CD4-positive, alpha-beta T cell treated with Interleukin-1 beta for 1 hour (primary cell): ENCODE measurements at regions not wholly inside any gene's neighbourhood (a gene's known extent, or its start where the extent isn't known, plus 50 kb on each side); places are given as distances from the start of the nearest gene placed in this dataset.
"Not testable (repeated sequence)": the region's sequence is repeated elsewhere in the genome, so short reads cannot be mapped to it uniquely, and the experiment has no call there.

Experiments used
- DNase-seq, 2 donors: peaks; one replicate each; pipeline ENCODE4 v3.0.0-alpha.2; 2020 to 2022

- DNase-seq = no peak
These were observed 78.6 kb upstream of the MAGI2 start for GRCh38 chr7:79531905-79532664.

- DNase-seq = no peak
These were observed 77.6 kb upstream of the MAGI2 start for GRCh38 chr7:79531116-79531515.

GRCh38 chr7:79529881-79530235, 76.4 kb upstream of the MAGI2 start:
- DNase-seq = no peak

- DNase-seq = no peak
These were observed 75.9 kb upstream of the MAGI2 start for GRCh38 chr7:79529214-79529880.

GRCh38 chr7:79528421-79528820, 75.0 kb upstream of the MAGI2 start:
- no peak for DNase-seq

GRCh38 chr7:79524048-79524447, 70.6 kb upstream of the MAGI2 start:
- DNase-seq = no peak

- DNase-seq = no peak
These were observed 70.0 kb upstream of the MAGI2 start for GRCh38 chr7:79523436-79523835.

- DNase-seq = no peak
These were observed 67.1 kb upstream of the MAGI2 start for GRCh38 chr7:79520543-79520942.

GRCh38 chr7:79515358-79515757, 61.9 kb upstream of the MAGI2 start:
- DNase-seq = no peak

- no peak for DNase-seq
These were observed 59.8 kb upstream of the MAGI2 start for GRCh38 chr7:79513261-79513660.

GRCh38 chr7:79512261-79512660, 58.8 kb upstream of the MAGI2 start:
- no peak for DNase-seq

- not testable (repeated sequence) for DNase-seq
These were observed 57.6 kb upstream of the MAGI2 start for GRCh38 chr7:79511056-79511455.

- no peak for DNase-seq
These were observed 53.7 kb upstream of the MAGI2 start for GRCh38 chr7:79507131-79507530.

GRCh38 chr7:79506481-79506880, 53.0 kb upstream of the MAGI2 start:
- no peak for DNase-seq

- no peak for DNase-seq
These were observed 51.3 kb upstream of the MAGI2 start for GRCh38 chr7:79504607-79505389.
